ENCODE measurements at regions not wholly inside any gene's neighbourhood (a gene's known extent, or its start where the extent isn't known, plus 50 kb on each side); places are given as distances from the start of the nearest gene placed in this dataset.
"Not testable (repeated sequence)": the region's sequence is repeated elsewhere in the genome, so short reads cannot be mapped to it uniquely, and the experiment has no call there.

GRCh38 chr3:20924646-20925385, 738.8 kb upstream of the SGO1 start:
- H3K4me3 ChIP-seq: no peak overlapping the region
- no peak overlapping the region for H3K4me2 ChIP-seq
- no peaks in the 10 kb centered on the region for H3K4me1 ChIP-seq
- H3K9ac ChIP-seq: no peak overlapping the region
- TF ChIP-seq Cebpa-rat (IDR thresholded peaks at IDR 0.05): no peak
- no peak overlapping the region for H3K27ac ChIP-seq
- no peaks in the 10 kb centered on the region for H3K9me3 ChIP-seq (replicated peaks in 1 of 11)
- no peaks in the 10 kb centered on the region for H3K36me3 ChIP-seq
- H3K27me3 ChIP-seq: no peaks in the 10 kb centered on the region
- no peaks in the 10 kb centered on the region for H4K20me1 ChIP-seq

- not testable (repeated sequence) for H3K9me3 ChIP-seq (replicated peaks in 1 of 11); H4K20me1 ChIP-seq; H3K4me2 ChIP-seq; H3K9ac ChIP-seq; H3K27me3 ChIP-seq; H3K36me3 ChIP-seq; H3K4me3 ChIP-seq; H3K4me1 ChIP-seq; H3K27ac ChIP-seq
Observed at GRCh38 chr3:20921112-20921511, 735.1 kb upstream of the SGO1 start.

- Histone ChIP-seq H3K4me3 (no peak overlapping the region), H3K9ac (no peak overlapping the region), H4K20me1 (no peaks in the 10 kb centered on the region), H3K9me3 (replicated peaks in 1 of 11) (no peaks in the 10 kb centered on the region; a peak in 1 of 22 replicates), H3K27me3 (no peaks in the 10 kb centered on the region), H3K4me2 (no peak overlapping the region), H3K27ac (no peak overlapping the region), H3K36me3 (no peaks in the 10 kb centered on the region), H3K4me1 (no peaks in the 10 kb centered on the region)
- TF ChIP-seq Cebpa-rat (IDR thresholded peaks at IDR 0.05): no peak
Observed at GRCh38 chr3:20916951-20917606, 731.1 kb upstream of the SGO1 start.

- no peak overlapping the region for H3K27ac ChIP-seq
- no peak for TF ChIP-seq Cebpa-rat (IDR thresholded peaks at IDR 0.05)
- no peaks in the 10 kb centered on the region for H3K27me3 ChIP-seq
- H4K20me1 ChIP-seq: no peaks in the 10 kb centered on the region
- H3K9ac ChIP-seq: no peak overlapping the region
- H3K36me3 ChIP-seq: no peaks in the 10 kb centered on the region
- H3K4me3 ChIP-seq: no peak overlapping the region
- no peaks in the 10 kb centered on the region; a peak in 1 of 22 replicates for H3K9me3 ChIP-seq (replicated peaks in 1 of 11)
- H3K4me1 ChIP-seq: no peaks in the 10 kb centered on the region
- no peak overlapping the region for H3K4me2 ChIP-seq
Observed at GRCh38 chr3:20914310-20914709, 728.3 kb upstream of the SGO1 start.

GRCh38 chr3:20912406-20912805, 726.4 kb upstream of the SGO1 start:
- no peak overlapping the region for H3K9ac ChIP-seq
- no peaks in the 10 kb centered on the region for H3K4me1 ChIP-seq
- no peaks in the 10 kb centered on the region for H3K36me3 ChIP-seq
- H3K4me3 ChIP-seq: no peak overlapping the region
- H3K9me3 ChIP-seq (replicated peaks in 1 of 11): no peaks in the 10 kb centered on the region; a peak in 1 of 22 replicates
- H3K4me2 ChIP-seq: no peak overlapping the region
- H3K27ac ChIP-seq: no peak overlapping the region
- no peaks in the 10 kb centered on the region for H3K27me3 ChIP-seq
- no peak for TF ChIP-seq Cebpa-rat (IDR thresholded peaks at IDR 0.05)
- no peaks in the 10 kb centered on the region for H4K20me1 ChIP-seq

GRCh38 chr3:20909511-20909910, 723.5 kb upstream of the SGO1 start:
- TF ChIP-seq Cebpa-rat (IDR thresholded peaks at IDR 0.05): no peak
- Histone ChIP-seq H3K27ac (no peak overlapping the region), H3K36me3 (no peaks in the 10 kb centered on the region), H3K4me1 (no peaks in the 10 kb centered on the region), H3K4me2 (no peak overlapping the region), H3K27me3 (no peaks in the 10 kb centered on the region), H3K4me3 (no peak overlapping the region), H4K20me1 (no peaks in the 10 kb centered on the region), H3K9me3 (replicated peaks in 1 of 11) (no peaks in the 10 kb centered on the region), H3K9ac (no peak overlapping the region)

GRCh38 chr3:20905210-20905805, 719.3 kb upstream of the SGO1 start:
- Histone ChIP-seq H4K20me1 (no peaks in the 10 kb centered on the region), H3K27ac (no peak overlapping the region)
- TF ChIP-seq Cebpa-rat (IDR thresholded peaks at IDR 0.05): no peak

GRCh38 chr3:20904671-20905070, 718.7 kb upstream of the SGO1 start:
- no peak overlapping the region for H3K27ac ChIP-seq
- no peaks in the 10 kb centered on the region for H3K9me3 ChIP-seq (replicated peaks in 1 of 11)
- H4K20me1 ChIP-seq: no peaks in the 10 kb centered on the region
- H3K4me1 ChIP-seq: peaks cover 0 to 8% (median 3%) of the 10 kb centered on the region in 10 experiments; a peak in 8 of 20 replicates
- H3K9ac ChIP-seq: no peak overlapping the region
- H3K36me3 ChIP-seq: no peaks in the 10 kb centered on the region
- no peak overlapping the region for H3K4me2 ChIP-seq
- H3K4me3 ChIP-seq: no peak overlapping the region
- H3K27me3 ChIP-seq: no peaks in the 10 kb centered on the region
- TF ChIP-seq Cebpa-rat (IDR thresholded peaks at IDR 0.05): no peak

More at GRCh38 chr3:20905210-20905805, 719.3 kb upstream of the SGO1 start:
- no peaks in the 10 kb centered on the region for H3K36me3 ChIP-seq
- no peaks in the 10 kb centered on the region for H3K27me3 ChIP-seq
- H3K9me3 ChIP-seq (replicated peaks in 1 of 11): no peaks in the 10 kb centered on the region
- no peak overlapping the region for H3K4me3 ChIP-seq
- no peak overlapping the region for H3K4me2 ChIP-seq
- H3K9ac ChIP-seq: no peak overlapping the region
- peaks cover 0 to 4% (median under 1%) of the 10 kb centered on the region in 10 experiments; a peak in 6 of 20 replicates for H3K4me1 ChIP-seq

GRCh38 chr3:20898962-20899361, 713.0 kb upstream of the SGO1 start:
- H4K20me1 ChIP-seq: no peaks in the 10 kb centered on the region
- no peak overlapping the region for H3K9ac ChIP-seq
- no peak for TF ChIP-seq Cebpa-rat (IDR thresholded peaks at IDR 0.05)
- H3K36me3 ChIP-seq: no peaks in the 10 kb centered on the region
- H3K9me3 ChIP-seq (replicated peaks in 1 of 11): peaks cover 0 to 6% (median 0%) of the 10 kb centered on the region in 11 experiments; a peak in 2 of 22 replicates
- no peaks in the 10 kb centered on the region for H3K27me3 ChIP-seq
- H3K27ac ChIP-seq: no peak overlapping the region
- H3K4me2 ChIP-seq: no peak overlapping the region
- peaks cover 0 to 8% (median 3%) of the 10 kb centered on the region in 10 experiments; a peak in 8 of 20 replicates for H3K4me1 ChIP-seq
- H3K4me3 ChIP-seq: no peak overlapping the region

All from BLaER1 treated with 17β-estradiol and CSF1 and Interleukin-3, amounts not matched to agents 10 nM and 100 nM (cell line).